ENCODE measurements at regions not wholly inside any gene's neighbourhood (a gene's known extent, or its start where the extent isn't known, plus 50 kb on each side); places are given as distances from the start of the nearest gene placed in this dataset.

DNA sequence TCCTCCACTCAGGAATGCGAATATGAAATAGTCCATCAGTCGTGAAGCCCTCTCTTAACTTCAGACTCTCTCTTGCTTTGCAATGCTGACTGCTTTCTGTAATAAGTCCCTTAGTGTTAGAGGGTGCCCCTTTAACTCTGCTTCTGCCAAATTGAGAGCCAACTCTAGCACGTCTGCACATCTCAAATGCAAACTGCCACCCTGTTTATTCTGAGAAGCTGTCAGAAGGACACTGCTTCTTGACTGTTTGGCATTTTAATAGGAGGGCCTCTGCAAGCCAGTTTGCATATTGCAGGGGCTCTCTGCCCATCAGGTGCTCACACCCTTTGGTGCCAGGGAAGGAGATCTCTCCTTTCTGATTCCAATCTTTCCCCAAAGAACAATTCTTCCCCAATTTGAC, 589.8 kb upstream of the CDH4 start:
- TF ChIP-seq, protein P1, sequence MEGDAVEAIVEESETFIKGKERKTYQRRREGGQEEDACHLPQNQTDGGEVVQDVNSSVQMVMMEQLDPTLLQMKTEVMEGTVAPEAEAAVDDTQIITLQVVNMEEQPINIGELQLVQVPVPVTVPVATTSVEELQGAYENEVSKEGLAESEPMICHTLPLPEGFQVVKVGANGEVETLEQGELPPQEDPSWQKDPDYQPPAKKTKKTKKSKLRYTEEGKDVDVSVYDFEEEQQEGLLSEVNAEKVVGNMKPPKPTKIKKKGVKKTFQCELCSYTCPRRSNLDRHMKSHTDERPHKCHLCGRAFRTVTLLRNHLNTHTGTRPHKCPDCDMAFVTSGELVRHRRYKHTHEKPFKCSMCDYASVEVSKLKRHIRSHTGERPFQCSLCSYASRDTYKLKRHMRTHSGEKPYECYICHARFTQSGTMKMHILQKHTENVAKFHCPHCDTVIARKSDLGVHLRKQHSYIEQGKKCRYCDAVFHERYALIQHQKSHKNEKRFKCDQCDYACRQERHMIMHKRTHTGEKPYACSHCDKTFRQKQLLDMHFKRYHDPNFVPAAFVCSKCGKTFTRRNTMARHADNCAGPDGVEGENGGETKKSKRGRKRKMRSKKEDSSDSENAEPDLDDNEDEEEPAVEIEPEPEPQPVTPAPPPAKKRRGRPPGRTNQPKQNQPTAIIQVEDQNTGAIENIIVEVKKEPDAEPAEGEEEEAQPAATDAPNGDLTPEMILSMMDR (IDR thresholded peaks at IDR 0.05; ENCODE audit: low read depth, low read length, missing control alignments) = no peak
- no peak overlapping the region for H3K27ac ChIP-seq
- in situ Hi-C loops (cut with HindIII; ENCODE audit: low pct_ligation_motif_present, low sequenced_read_pairs) = no loop called here
- no peak overlapping the region for H3K4me3 ChIP-seq (ENCODE audit: low read depth, low read length)
- DNase-seq = no peak
- no peaks in the 10 kb centered on the region for H3K27me3 ChIP-seq (replicated peaks)
- no peaks in the 10 kb centered on the region for H3K36me3 ChIP-seq (replicated peaks)

DNA sequence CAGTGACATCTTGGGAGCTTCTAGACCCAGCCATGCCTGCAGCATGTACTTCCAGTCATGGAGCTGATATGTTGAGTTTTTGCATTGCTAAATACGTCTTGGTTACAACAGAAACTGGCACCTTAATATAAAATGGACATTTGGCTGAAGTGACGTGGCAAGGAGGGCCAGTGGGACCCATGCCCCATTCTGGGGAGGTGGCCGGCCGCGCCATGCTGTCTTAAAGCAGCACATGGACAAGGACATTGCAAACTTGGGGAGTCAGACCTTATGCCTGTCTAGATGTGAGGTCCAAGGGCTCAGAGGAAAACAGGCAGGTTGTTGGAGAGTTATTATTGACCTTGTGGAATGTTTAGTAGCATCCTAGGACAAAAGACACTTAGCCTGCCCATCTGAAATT, 588.0 kb upstream of the CDH4 start:
- H3K36me3 ChIP-seq (replicated peaks) = no peaks in the 10 kb centered on the region
- H3K27ac ChIP-seq = no peak overlapping the region
- in situ Hi-C loops (cut with HindIII; ENCODE audit: low pct_ligation_motif_present, low sequenced_read_pairs) = no loop called here
- TF ChIP-seq, protein P1 (IDR thresholded peaks at IDR 0.05; ENCODE audit: low read depth, low read length, missing control alignments) = no peak
- H3K27me3 ChIP-seq (replicated peaks) = no peaks in the 10 kb centered on the region
- DNase-seq = no peak
- no peak overlapping the region for H3K4me3 ChIP-seq (ENCODE audit: low read depth, low read length)

DNA sequence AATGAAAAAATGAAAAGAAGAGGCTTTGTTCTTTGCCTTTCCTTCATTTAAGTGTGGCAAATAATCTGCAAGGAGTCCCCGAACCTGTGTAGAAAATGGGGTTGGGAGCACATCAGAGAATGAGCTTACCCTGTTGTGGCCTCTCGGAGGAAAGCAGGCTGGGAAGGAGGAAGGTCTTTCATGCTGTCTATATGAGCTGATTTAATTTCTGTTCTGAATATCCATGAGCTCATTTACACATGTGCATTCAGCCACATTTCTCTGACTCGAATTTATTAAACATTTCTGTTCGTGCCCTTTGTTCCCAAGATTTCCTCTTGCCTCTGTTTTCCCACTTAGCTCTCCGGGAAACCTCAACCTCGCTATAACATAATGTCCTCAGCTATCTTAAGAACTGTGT, 584.4 kb upstream of the CDH4 start:
- Histone ChIP-seq H3K36me3 (replicated peaks) (no peaks in the 10 kb centered on the region), H3K4me3 (ENCODE audit: low read depth, low read length) (no peak overlapping the region), H3K27me3 (replicated peaks) (no peaks in the 10 kb centered on the region), H3K27ac (no peak overlapping the region)
- in situ Hi-C loops (cut with HindIII; ENCODE audit: low pct_ligation_motif_present, low sequenced_read_pairs) = no loop called here
- TF ChIP-seq, protein P1 (IDR thresholded peaks at IDR 0.05; ENCODE audit: low read depth, low read length, missing control alignments) = no peak
- DNase-seq = no peak

DNA sequence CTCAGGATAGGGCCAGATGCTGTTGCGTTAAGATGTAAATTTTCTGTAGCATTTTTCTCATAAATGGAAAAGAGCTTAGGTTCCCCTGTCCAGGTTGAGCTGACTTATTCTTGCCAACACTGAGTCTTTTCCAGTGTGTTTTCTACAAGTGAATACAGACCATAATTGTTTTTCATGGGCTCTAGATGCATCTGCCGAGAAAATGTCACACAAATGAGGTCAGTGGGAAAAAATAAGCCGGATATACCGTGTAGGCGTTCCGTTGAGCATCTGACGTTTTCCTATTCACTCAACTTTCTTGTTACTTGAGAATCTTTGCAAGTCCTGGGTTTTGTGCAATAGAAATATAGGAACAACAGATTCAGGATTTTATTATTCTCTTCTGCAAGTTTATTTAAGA, 582.9 kb upstream of the CDH4 start:
- in situ Hi-C loops (cut with HindIII; ENCODE audit: low pct_ligation_motif_present, low sequenced_read_pairs) = no loop called here
- Histone ChIP-seq H3K4me3 (ENCODE audit: low read depth, low read length) (no peak overlapping the region), H3K27ac (no peak overlapping the region), H3K27me3 (replicated peaks) (no peaks in the 10 kb centered on the region), H3K36me3 (replicated peaks) (no peaks in the 10 kb centered on the region)
- TF ChIP-seq, protein P1 (IDR thresholded peaks at IDR 0.05; ENCODE audit: low read depth, low read length, missing control alignments) = no peak
- DNase-seq = no peak

DNA sequence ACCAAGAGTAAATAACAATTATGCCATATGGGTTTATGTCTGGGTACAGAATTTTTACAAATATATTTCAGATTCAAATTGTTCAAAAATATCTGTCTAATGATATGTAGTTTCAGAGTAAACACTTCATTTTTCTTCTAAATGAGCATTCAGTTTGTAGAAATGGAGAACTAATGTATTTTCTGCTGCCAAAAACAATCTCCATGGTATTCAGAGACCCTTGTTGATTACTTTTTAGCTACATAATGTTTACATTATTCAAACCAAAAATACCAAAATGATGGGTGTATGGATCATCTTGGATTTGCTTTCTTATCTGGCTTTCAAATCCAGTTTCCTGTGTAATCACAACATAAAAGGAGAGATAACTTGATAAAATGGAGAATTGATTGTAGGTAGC, 576.0 kb upstream of the CDH4 start:
- in situ Hi-C loops (cut with HindIII; ENCODE audit: low pct_ligation_motif_present, low sequenced_read_pairs) = no loop called here
- Histone ChIP-seq H3K27me3 (replicated peaks) (no peaks in the 10 kb centered on the region), H3K27ac (no peak overlapping the region), H3K36me3 (replicated peaks) (no peaks in the 10 kb centered on the region), H3K4me3 (ENCODE audit: low read depth, low read length) (no peak overlapping the region)
- TF ChIP-seq, protein P1 (IDR thresholded peaks at IDR 0.05; ENCODE audit: low read depth, low read length, missing control alignments) = no peak
- no peak for DNase-seq

DNA sequence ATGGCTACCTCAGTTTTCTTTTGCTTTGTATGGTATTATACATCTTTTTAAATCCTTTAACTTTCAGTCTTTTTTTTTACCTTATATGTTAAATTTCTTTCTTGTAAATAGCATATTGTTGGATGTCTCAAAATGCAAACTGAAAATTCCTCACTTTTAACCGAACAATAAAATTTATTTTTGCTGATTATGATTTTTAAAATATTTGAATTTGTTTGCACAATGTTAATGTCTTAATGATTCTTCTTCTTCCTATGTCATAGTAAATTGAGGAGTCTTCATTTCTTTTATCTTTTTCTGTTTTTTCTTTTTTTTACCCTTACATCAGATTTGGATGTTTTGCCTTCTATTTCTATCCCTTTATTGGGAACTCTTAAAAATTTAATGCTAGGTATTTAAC, 574.2 kb upstream of the CDH4 start:
- no peak overlapping the region for H3K4me3 ChIP-seq (ENCODE audit: low read depth, low read length)
- no peaks in the 10 kb centered on the region for H3K27me3 ChIP-seq (replicated peaks)
- TF ChIP-seq, protein P1 (IDR thresholded peaks at IDR 0.05; ENCODE audit: low read depth, low read length, missing control alignments) = no peak
- no peak for DNase-seq
- in situ Hi-C loops (cut with HindIII; ENCODE audit: low pct_ligation_motif_present, low sequenced_read_pairs) = no loop called here
- H3K36me3 ChIP-seq (replicated peaks) = no peaks in the 10 kb centered on the region
- no peak overlapping the region for H3K27ac ChIP-seq
